NCI-H1436 treated with DMSO at 0.1 percent for 48 hours (cell line): ENCODE measurements at regions not wholly inside any gene's neighbourhood (a gene's known extent, or its start where the extent isn't known, plus 50 kb on each side); places are given as distances from the start of the nearest gene placed in this dataset.
"Not testable (repeated sequence)": the region's sequence is repeated elsewhere in the genome, so short reads cannot be mapped to it uniquely, and the experiment has no call there.

Experiments used
- DNase-seq: peaks from one replicate; lab custom pipeline; 2025; lab: John Stamatoyannopoulos, UW

DNA sequence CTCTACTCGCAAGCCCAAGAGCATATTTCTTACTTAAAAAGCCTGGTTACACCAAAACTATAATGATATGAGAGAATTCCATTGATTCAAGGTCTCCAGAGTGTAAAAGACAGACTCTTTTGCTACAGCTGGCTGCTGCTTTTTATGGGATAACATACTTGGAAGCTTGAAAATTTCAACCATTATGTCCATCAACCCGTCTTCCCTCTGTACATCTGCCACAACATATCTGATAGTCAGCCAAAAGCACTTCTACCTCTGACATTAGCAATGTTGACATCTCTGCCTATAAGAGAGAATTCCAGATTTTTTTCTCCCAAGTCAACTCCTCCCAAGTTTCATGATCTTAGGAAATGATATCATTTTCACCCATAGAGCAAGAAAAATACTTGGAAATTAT, 54.4 kb upstream of the IQCM start:
- no peak for DNase-seq

DNA sequence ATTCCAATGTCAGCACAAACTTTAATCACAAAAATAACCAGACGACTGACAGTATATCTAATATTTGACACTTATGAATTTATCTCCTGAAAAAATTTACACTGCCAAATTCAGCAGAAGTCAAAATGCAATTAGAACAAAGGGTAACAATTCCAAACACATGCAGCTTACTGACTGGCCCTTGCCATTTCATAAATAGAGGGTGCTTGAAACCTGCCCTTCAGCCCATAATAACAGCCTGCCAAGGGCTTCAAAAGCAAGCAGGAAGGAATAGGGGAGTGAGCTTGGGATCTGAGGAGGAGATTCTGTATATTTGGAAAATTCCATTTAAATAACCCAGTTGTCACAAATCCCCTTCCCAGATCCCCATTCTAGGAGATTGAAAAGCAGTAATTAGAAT, 66.1 kb upstream of the IQCM start:
- DNase-seq, result no peak

DNA sequence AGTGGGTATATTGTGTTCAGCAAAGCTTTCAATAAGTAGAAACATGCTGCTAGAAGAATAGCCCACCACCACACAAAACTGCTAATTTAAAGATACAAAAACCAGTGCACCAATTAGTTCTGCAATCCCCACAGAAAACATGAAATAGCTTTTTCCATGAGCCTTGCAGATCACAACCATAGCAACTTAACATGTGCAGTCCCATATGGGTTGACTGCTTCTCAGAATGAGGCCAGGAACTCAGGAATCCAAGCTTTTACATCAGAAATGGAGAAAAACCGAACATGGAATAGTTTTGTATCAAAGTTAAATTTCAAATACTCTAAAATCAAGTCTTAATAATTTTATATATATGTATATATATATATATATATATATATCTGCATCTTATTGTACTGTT, 66.6 kb upstream of the IQCM start:
- no peak for DNase-seq

DNA sequence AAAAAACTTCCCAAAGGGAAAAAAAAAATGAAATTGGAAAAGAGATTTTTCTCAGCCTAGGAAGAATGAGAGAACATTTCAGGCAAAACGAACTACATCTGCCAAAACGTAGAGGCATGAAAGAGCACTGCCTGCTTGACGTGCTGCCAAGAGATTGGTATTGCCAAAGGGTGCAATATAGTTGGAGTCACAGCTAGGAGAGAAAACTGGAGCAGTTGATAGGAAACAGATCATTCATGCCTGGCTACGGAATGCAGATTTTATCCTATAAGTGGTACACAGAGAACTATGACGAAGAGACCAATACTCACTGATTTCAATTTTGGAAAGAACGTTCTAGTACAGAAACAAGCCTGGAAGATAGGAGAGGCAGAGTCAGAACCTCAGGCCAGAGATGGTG, 68.4 kb upstream of the IQCM start:
- no peak for DNase-seq

DNA sequence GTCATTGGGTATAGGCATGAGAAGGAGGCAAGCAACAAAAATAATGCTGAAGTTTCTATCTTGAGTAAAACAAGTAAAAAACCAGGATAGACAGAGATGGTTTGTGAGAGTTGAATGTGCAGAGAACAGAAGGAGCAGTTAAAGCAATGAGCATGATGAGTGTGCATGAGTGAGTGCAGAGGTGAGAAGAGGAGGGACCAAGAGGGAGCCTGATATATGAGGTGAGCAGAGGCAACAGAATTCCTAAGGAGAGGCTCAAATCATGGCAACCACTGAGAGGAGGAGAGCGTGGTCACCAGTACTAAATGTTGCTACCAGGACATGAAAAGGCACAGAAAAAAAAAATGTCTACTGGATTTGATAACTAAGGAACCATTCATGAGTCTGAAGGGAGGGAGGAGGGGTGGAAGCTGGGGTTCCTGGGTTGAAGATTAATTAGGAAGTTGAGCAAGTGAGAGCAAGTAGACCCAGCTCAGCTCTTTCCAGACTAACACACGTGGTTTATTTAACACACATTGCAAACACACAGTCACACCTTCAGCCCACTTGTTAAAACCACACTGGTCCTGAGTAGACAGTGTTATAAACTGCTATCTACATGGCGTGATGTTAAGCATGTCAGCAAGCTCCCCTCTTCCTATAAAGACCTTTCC, 69.0 kb upstream of the IQCM start:
- no peak for DNase-seq

DNA sequence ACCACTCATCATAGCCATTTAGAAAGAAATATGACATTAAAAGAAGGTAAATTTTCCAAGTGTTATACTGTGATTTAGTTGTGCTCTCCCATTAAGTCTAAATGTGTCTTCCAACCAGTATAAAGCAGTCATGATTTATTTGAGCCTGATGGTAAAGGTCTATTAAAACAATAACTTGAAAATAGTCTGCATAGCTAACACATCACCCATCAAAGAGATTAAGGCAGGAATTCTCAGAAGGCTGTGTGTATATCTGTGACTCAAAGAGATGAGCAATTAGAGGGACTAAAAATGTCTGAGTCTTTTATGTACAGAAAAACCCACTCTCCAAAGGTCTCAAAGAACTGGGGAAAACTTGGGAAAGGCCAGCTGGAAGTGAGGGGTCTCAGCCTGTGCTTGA, 70.3 kb upstream of the IQCM start:
- DNase-seq, result no peak

DNA sequence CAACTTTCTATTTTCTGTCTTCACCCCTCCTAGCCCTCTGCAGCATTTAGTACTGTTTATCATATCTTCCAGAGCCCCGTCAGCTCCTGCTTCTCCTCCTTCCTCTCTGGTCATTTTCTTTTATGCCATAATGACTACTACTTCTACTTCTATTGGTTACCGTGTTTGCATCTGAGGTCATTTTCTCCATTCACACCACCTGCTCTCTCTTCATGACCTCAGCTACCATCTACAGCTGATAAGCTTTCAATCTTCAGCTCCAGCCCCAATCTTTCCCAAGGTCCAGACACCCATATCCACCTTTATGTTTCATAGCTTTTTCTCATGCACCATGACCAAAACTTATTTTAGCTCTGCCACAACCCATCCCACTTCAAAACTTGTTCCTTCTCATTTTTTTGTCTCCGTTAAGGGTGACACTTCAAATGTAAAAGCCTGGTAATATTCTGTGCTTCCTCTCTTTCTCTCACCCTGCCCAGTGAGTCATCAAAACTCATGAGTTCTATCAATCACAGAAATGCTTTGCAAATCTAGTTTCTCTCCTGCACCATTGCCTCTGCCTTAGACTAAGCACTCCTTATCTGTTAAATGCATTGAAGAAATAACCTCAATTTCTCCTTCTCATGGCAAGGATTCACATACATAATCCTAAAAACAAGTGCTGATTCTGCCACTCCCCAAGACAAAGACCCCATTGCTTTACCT, 71.3 kb upstream of the IQCM start:
- DNase-seq, result no peak

DNA sequence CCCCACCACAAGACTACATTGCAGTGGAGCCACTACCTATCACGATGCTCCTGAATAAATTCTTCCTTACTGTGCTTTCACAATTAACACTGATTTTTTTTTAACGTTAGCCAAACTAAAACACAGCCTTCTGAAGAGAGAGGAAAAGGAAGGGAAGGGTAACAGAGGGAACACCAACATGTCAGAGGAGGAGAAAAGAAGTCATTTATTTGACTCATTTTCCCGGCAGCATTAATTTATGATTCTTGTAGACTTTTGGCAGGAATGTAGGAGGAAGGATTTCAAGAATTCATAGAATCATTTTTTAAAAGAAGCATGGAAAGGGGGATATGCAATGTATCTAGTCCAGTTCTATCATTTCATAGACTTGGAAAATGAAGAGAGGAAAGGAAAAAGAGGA, 74.3 kb upstream of the IQCM start:
- no peak for DNase-seq

DNA sequence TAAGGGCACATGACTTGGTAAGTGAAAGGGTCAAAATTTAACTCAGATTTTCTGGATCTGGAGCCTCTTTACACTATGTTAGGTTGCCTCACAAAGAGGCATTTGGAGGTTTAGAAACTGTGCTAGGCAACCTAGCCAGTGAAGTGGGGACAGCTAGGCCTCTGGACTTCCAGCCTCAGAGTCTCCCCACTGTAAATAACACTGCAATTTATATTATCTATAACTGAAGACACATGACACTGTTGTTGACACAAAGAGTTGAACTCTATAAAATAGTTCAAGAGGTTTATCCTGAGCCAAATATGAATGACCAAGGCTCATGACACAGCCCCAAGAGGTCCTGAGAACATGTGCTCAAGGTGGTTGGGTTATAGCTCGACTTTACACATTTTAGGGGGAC, 74.9 kb upstream of the IQCM start:
- DNase-seq, result no peak

DNA sequence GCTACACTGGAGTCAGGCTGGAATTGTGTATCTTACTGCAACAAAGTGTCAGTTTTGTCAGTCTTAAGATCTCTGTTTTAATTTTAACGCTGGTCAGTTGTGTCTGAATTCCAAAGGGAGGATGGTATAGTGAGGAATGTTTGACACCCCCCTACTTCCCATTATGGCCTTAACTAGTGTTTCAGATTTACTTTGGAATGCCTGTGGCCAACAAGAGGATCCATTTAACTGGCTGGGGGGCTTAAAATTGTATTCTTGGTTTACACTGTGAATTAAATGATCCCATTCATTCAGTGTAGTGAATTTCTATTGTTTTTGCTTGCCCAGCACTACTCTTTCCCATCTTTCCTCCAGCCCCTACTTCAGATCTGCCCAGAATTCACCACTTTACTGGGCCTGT, 75.8 kb upstream of the IQCM start:
- DNase-seq, result no peak

DNA sequence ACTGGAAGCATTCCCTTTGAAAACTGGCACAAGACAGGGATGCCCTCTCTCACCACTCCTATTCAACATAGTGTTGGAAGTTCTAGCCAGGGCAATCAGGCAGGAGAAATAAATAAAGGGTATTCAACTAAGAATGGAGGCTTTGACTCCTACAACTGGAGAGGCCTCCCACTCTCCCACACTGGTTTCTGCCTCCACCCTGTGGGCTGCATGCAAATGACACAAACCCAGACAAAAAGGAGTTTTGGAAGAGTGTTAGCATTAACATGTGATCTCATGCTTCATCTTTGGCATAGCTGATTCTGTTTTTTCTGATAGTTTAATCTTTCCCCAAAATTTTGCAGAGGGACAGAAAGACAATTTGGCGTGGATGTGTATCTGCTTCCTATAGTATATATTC, 80.8 kb upstream of the IQCM start:
- no peak for DNase-seq

DNA sequence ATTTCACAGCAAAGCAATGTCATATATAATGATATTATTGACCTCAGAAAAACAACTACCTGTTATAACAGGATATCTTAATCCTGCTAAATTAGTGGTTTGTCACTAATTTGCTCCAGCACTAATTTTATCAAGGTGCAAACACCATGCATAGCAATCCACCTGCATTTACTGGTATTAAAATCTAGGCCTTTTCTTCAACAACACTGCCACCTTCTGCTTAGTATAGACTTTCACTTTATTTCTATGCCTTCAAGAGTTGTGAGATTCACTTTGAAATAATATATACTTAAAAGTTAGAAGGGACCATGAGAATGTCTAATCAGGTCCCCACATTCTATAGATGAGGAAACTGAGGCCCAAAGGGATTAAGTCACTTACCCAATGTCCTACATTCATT, 82.1 kb upstream of the IQCM start:
- no peak for DNase-seq

DNA sequence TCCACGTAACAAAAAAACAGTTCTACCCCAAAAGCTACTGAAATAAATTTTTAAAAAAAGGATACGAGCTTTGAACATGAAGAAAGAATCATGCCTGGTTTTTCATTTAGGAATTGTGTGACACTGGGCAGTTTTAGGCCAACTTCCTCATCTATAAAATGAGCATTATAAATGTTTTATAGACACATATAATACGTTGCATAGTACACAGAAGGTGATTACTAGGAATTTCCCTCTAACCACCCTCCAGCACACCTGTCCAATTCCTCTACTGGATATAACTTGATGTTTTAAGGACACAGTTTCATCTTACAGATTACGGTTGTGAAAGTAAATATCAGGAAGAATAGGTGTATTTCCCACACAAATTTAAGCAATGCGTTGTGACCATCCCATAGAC, 85.5 kb upstream of the IQCM start:
- DNase-seq, result no peak

DNA sequence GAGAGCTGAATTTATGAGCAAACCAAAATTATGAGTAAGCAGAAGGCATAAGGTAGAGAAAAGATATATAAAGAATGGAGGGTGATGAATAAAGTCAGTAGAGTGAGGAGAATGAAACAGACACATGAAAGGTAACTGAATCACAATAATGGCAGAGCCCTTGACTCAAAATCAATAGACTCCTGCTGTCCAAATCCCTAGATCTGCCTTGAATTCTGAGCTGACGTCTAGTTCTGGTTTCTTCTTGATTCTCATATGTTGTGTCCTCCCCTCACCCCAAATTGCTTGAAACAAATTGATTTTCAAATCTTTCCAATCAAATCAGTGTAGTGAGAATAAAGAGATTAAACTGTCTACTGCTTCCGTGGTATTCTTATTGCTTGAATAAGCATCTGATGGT, 86.6 kb upstream of the IQCM start:
- no peak for DNase-seq

DNA sequence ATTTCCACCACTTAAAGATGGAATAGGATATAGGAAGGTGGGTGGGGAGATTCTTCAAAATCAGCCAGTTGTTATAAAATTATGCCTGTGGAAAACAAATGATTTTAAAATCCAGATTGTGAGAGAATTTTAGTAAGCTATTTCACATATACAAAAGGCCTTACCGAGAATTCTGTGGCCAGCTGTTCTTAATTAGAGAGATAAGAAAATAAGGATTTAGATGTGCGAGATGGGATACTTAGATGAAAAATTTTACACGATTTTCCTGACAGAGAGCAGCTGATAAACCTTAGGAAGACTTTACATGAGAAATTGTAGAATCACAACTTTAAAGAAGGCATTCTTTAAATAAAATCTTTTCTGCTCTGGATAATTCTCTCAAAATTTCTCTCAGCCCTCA, 94.5 kb upstream of the IQCM start:
- DNase-seq, result no peak

DNA sequence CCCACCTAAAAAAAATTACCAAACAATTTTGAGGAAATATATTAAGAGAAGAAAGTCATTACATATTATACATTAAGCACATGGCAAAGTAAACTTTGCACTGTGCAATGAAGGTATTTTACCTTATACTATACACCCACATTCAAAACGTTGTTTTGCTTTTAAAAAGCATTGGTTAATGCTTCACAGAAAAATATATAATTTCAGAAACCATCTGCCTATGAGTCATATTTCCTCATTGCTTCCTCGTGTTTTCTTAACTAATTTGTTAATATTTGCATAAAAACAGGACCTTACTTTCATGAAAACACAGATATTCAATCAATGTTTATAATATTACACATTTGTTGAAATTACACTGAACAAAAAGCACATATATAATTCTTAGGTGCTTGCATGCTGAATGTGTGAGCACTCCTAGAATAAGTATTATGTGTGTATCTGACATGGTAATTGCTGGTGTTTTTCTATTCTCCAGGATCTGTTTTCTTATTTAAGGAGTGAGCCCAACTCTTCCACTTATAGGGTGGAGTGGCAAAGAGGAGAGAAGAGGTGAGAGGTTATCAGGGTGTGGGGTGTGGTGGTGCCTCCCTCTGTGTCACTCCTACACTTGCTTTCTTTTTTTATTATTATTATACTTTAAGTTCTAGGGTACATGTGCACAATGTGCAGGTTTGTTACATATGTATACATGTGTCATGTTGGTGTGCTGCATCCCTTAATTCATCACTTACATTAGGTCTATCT, 95.1 kb upstream of the IQCM start:
- DNase-seq, result no peak

DNA sequence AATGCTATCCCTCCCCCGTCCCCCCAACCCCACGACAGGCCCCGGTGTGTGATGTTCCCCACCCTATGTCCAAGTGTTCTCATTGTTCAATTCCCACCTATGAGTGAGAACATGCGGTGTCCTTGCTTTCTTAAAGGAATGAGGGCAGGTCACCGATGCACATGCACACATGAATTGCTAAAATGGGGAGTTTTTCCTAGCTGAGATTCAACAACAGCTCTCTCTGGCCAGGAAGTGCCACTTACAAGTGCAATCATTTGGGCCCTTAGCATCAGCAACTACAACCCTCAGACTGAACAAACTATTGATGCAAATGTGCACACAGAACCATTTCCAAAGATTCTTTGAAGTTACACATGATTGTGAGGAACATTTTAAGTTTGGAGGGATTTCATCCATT, 95.7 kb upstream of the IQCM start:
- DNase-seq, result no peak

DNA sequence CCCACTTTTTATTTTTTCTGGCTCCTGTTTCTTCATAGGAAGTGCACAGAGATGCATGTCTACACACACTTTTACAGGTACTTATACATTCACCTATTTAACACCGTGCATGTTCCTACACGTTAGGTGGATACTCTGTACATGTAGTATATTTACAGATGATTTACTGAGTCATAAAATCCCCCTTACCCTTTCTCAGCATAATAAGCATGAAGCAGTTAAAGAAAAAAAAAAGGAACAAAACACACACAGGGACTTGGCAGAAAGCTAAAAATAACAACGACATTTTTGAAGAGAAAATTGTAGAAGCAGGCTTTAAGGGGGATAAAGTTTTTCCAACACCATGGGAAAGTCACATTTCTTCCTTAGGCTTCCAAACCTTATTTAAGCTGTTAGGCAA, 96.4 kb upstream of the IQCM start:
- DNase-seq, result no peak

DNA sequence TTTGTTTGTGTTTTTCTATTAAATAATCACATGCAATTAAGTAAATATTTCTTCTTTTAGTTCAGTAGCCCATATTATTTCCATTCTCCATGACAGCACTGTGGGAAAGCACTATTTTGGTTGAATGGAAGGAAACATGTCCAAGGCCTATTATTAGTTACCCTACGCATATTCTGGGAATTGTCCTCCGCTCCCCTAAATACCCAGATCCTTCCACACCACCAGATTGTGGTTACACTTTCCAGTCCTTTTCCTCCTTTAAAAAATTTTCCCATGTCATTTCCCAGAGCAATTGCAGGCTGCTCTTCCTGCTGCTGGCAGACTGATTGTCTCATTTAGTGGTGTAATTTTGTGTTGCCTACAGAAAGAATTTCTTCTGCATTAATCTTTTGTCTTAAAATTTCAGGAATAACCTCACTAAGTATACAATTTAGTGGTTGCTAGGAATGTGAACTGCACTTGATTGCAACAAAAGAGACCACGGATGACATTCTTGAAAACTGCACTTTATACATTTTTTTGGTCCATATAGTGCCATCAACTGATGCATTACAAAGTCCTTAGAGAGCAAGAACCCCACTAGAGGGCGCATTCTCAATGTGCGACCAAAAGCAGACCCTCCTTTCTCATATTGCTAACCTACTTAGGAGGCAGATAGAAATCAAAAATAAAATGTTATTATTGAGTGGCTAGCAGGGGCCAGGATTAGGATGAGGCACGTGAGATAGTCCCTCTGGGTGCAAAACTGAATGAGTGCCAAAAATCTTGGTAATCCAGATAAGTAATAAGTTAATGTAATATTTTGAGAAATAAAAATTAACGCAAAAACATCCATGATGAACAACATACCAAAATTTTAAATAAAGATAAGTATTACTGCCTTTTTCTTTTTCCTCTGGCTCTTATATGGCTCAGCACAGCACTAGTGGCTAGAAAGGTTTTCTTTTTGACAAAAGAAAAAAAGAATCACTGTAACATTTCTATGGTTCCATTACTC, 98.8 kb upstream of the IQCM start:
- DNase-seq, result no peak

DNA sequence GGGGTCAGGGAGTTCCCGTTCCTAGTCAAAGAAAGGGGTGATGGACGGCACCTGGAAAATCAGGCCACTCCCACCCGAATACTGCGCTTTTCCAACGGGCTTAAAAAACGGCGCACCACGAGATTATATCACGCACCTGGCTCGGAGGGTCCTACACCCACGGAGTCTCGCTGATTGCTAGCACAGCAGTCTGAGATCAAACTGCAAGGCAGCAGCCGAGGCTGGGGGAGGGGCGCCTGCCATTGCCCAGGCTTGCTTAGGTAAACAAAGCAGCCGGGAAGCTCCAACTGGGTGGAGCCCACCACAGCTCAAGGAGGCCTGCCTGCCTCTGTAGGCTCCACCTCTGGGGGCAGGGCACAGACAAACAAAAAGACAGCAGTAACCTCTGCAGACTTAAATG, 100.1 kb upstream of the IQCM start:
- not testable (repeated sequence) for DNase-seq

DNA sequence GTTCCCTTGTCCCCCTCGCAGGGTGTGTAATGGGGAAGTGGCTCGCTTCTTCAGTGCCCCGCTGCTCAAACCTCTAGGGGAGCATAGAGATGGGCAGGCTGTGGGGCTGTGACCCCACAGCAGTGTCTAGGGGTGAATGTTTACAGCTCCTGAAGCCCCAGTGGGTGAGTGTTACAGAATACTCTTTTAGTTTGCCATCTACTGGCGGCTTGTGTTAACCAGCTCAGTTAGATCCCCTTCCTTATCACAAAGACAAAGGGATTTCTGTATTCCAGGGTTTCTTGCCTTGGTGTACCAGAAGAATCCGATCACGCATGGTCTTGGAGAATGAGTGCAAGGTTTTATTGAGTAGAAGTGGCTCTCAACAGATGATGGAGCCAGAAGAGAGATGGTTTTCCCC, 108.1 kb upstream of the IQCM start:
- DNase-seq, result no peak

DNA sequence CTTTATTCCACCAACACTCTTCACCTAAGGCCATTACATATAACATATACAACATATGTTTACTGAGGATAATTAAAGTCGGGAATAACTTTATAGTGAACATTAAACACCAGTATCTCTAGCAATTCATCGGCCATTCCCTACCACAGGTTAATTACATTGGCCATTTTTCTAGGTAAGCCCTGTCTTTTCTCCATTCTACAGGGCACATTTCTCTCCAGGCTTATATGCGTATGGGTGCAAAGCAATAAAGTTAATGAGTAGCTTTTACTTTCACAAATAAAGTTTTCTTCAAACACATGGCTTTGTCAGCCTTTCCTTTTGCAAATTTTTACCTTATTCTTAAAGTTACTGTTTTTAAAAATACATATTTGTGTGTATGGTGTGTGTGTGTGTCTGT, 111.9 kb upstream of the IQCM start:
- DNase-seq, result no peak
